Stimulated activated CD8-positive, alpha-beta memory T cell treated with anti-CD3 and anti-CD28 coated beads, Interleukin-7, amount 100 ng/mL, for 4 hours (primary cell): ENCODE measurements at regions not wholly inside any gene's neighbourhood (a gene's known extent, or its start where the extent isn't known, plus 50 kb on each side); places are given as distances from the start of the nearest gene placed in this dataset.
"Not testable (repeated sequence)": the region's sequence is repeated elsewhere in the genome, so short reads cannot be mapped to it uniquely, and the experiment has no call there.

Experiments
- DNase-seq, 2 donors: peaks; one replicate each; pipeline ENCODE4 v3.0.0-alpha.2; 2020; ENCODE audit warnings: low read depth in 2 of 2

DNA sequence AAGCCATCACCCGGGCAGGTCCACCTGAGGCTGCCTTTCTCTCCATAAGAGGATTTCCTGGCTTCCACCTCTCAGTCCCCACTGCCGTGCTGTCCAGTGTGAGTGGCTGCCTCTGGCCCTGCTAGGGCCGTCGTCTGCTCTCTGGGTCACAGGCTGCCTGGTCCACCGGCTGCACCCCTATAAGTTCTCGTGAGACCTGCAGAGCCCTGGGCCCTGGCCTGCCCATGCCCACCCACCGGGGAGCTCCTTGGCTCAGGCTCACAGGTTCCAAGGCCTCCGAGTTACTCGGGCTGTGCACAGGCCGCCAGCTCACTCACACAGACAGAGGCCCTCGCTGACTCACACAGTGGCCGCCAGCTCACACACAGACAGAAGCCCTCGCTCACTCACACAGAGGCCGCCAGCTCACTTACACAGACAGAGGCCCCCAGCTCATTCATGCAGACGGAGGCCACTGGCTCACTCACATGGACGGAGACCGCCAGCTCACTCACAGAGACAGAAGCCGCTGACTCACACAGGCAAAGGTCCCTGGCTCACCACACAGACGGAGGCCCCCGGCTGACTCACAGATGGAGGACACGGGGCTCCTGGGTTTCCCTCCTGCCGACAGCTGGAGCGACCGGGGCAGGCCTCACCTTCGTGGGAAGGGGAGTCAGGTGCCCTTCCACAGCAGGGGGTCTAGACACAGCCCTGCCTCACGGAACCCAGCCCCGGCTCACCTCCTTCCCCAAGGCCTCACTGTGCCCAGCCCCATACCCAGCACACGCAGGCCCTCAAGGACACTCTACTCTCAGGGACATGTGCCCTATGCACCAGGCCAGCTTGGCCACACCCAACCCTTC, 334.1 kb upstream of the MYT1L start:
- DNase-seq, result no peak

DNA sequence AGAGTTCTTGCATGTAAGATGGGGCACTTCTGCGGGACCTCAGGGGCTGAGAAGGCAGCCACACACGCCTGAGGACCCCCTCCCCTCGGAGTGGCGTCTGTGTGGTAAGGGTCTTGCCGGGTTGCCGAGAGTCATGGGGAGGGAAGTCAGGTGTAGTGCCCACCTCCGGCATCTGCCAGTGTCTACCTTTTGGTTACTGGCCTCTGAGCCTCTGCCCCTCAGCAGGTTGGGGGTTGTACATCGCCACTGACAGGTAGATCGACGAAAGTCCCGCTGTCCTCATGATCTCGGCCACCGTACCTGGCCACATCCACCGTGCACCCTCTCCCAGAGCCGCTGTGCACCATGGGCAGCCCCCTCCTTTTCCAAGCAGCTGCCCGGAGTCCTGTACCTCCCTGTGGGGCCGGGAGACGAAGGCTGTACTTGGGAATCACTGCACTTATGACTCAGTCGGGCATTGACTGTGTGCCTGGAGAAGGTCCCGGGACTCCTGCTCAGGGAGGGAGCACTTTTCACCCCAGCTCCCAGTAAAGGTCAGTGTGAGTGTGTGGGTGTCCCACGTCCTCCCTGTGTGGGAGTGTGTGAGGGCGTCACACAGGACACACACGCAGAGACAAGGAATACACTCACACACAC, 332.4 kb upstream of the MYT1L start:
- no peak for DNase-seq

DNA sequence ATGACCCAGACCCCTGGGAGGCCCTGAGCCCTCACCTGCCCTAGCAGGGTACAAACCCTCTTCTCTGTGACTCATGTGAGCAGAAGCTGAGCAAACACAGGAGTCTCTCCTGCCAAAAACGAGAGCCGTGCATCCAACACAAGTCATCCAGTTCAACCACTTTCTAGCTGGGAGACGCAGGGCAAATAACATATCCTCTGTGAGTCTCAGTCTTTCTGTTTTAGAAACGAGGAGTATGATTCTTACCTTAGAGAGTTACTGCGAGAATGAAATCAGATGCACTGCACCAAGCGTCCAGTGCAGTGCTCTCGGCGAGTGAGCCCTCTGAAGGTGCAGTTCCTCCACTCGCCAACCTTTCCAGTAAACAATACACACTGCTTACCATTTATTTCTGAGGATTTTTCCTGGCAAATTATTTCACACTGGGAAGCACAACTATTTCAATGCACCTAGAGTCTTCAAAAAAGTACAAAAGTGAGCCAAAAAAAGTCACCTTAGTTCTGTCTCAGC, 331.8 kb upstream of the MYT1L start:
- DNase-seq, result no peak

DNA sequence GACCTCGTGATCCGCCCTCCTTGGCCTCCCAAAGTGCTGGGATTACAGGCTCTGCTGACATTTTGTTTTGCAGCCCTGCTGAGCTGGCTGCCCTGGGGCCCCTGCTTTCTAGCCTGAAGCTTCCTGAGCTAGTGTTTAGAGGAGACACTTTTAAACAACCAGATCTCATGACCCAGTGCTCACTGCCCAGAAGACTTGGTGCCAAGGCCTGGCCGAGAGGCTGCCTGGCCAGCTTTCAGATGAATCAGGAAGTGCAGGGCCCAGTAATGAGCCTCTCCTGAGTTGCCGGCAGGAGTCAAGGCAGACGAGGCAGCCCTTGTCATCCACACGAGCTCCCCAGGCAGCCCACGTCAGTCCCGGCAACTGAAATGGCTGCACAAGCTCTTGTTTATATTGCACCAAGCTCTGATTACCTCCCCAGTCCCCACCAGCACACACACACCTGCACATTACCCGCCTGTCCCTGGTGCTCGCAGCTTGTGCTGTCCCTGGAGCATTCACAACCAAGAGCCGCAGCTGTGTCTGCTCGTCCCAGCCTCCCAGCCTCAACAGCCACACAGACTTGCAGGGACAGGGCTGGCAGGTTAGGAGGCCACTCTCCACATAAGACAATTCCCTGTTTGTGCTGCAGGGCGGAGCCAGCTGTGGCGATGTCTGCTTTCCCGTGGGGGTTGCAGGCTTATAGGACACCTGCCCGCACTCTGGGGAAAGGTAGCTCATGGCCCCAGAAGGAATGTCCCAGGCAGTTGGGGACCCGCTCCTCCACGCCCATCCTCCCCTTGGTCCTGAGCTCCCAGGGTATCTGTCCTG, 331.2 kb upstream of the MYT1L start:
- DNase-seq, result no peak

DNA sequence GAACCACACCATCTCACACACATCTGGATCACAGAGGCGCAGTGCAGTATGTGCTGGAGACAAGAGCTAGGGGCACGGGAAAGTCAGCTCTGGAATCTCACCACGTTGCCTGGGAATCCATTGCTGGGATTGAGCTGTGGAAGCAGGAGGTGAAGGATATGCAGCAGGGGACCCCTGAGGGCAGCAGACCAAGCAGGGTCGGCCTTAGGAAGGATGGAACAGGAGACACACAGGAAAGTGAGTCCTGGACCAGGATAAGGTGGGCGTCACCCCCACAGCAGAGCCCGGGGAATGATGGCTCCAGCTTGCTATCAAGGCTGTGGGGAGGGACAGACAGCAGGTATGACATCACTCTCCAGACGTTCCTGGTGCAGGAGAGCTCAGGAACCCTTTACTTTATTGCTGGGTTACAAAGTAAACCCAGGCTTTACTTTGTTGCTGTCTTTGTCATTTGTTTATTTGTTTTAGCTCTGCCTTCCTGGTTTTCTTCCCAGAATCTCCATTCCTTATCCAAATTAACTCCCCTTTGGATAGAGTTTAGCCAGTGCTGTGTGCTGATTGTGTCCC, 329.8 kb upstream of the MYT1L start:
- DNase-seq, result no peak

DNA sequence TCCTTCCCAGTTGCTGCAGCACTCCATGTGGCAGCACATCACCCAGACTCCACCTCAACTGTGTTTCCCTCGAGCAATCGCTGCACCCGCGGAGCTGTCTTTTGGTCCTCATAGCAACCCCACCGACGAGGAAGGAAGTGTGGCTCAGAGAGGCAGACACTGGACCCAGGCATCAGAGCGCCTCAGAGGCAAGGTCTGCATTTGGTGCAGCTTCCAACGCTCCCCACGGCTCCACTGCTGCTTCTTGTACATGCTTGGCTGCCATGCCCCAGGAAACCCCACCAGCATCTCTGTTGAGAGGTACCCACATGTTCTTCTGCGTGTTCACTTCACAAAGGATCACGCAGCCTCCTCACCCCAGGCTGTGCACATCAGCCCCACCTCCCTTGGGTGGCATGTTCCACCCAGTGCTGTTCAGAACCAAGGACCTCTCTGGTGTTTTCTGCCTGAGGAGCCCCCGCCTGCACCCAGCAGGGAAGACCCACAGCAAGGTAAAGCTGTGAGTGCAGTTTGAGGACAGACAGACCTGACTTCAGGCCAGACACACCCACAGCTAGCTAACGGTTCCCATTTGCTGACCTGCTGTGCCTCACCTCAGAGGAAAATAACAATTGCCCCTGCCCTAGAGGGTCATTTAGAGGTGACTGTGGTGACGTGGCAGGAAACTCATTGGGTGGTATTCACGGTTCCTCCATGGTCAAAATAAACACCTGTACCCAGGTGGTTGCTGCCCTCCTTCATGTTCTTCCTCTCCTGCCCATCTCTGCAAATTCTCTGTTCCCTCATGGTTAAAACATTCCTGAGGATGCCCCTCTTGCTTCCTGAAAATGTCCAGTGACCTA, 326.3 kb upstream of the MYT1L start:
- no peak for DNase-seq

GRCh38 chr2:2656115-2657011, 325.3 kb upstream of the MYT1L start:
- no peak for DNase-seq

DNA sequence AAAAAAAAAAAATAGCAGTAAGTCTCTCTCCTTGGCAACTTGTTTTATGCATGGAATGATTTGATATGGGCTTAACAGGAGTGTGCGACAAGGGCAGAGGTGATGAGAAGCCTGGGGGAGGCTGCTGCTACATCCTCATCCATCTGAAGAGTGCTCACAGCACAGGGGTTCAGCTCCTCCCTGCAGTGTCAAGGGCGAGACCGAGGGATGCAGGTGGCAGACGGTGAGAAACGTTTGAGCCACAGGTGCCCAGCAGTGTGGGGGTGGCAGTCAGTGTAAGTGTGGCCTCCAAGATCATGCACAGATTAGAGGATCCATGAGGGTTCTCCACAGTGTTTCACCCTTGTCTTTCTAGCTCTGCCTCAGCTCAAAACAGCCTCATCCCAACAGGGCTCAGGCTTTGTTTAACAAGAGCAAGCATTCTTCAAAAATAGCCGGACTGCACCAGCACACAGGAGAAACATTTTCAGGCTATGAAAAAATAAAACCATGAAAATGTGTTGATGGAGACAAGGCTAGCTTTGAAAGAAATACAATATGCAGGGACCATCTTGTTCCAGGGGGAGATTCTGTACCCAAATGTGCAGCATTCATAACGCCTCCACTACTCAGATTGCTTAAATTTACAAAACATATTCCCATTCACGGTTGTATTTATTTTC, 324.5 kb upstream of the MYT1L start:
- no peak for DNase-seq

DNA sequence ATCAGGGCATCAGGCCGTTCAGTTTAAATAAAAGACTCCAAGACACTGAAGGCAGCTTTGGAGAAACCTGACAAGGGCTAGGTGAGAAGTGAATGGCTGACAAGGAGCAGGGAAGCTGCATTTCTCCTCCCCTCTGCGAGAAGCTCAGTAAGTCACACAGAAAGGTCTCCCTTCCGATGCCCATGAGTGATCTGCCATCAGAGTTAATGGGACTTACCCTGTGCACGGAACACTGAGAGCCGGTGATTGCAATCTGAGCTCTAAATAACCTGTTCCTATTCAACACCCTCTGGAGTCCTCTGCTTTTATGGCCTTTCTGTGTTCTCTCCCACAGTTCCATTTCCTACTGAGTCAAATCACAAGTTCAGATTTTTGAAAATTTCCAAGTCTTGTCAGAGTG, 322.2 kb upstream of the MYT1L start:
- DNase-seq, result no peak

GRCh38 chr2:2650608-2651375, 319.7 kb upstream of the MYT1L start:
- DNase-seq, result no peak

DNA sequence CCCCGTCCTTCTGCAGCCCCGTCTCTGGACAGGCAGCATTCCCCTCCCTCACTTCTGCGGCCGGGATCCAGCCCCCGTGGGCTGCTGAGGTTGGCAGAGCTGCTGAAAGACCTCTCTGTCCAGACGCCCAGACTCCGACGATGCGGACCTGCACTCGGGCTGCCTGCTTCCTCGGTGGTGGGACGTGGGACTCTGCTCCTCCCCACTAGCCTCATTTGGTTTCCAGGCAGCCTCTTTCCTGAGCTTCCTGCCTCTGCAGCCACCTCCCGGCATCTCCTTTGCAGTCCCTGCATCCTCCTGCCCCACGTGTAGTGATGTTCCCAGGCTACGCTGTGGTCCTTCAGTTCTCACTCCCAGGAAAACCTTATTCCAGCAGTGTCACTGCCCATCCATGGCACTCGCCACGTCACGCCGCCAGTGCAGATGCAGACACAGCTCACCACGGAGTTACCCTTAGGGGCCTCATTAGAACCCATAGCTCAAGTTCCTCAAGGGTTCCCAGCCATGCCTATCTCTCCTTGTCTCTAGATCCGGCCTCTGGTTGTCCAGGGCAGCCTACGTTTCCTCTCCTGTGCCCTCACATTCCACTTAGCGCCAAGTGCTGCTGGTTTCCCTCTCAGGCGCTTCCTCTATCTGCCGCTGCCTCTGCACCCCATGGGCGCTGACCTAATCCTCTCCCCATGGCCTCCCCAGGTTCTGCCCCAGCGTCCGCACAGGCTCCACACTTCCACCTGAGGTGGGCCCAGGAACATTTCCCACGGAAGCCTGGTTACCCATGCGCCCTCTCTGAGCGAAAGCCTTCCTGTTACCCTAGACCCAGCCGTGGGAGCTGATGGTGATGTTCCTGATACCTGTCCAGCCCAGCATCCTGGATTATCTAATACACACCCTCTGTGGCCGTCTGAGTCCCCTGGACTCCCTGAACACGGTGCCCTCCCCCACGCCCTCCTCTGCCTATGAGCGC, 318.3 kb upstream of the MYT1L start:
- no peak for DNase-seq

GRCh38 chr2:2648094-2648493, 317.0 kb upstream of the MYT1L start:
- no peak for DNase-seq

DNA sequence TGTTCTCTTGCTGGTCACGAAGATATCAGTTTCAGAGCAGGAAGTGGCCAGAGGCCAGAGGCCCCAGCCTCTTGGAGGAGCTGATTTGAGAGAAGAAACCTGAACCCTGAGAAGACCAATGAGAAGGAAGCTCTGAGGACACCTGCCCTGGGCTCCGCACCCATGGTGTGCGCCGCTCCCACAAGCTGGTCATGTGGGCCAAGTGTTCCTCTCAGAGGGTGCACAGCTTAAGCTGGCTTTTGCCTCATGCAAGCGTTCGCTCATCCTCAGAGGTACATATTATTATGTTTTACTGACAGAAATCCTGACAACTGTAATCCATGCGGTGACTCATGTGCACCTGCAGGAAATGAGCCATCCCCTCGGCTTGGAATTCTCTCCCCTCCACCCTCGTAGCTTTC, 316.1 kb upstream of the MYT1L start:
- no peak for DNase-seq

- DNase-seq, result peak; percentile 18 to 25
These were observed 315.5 kb upstream of the MYT1L start for GRCh38 chr2:2646433-2647051.

GRCh38 chr2:2645162-2645855, 314.2 kb upstream of the MYT1L start:
- no peak for DNase-seq

- DNase-seq, result not testable (repeated sequence)
These were observed 313.7 kb upstream of the MYT1L start for GRCh38 chr2:2644751-2645150.
